ENCODE measurements at regions not wholly inside any gene's neighbourhood (a gene's known extent, or its start where the extent isn't known, plus 50 kb on each side); places are given as distances from the start of the nearest gene placed in this dataset.

GRCh38 chr5:92962752-92963151 is 618.3 kb downstream of the NR2F1-AS1 start:
- Histone ChIP-seq H3K4me1 (no peaks in the 10 kb centered on the region), H3K4me3 (no peak overlapping the region), H3K27ac (no peak overlapping the region), H3K27me3 (no peaks in the 10 kb centered on the region), H3K9me3 (no peaks in the 10 kb centered on the region), H3K36me3 (no peaks in the 10 kb centered on the region)
- TF ChIP-seq POLR2A (IDR thresholded peaks at IDR 0.05) = no peak
- TF ChIP-seq CTCF (IDR thresholded peaks at IDR 0.05) = no peak
- DNase-seq = no peak
- intact Hi-C loops (cut with DNase I) = no loop called here
- ATAC-seq = no peak

GRCh38 chr5:92956886-92957285 is 624.1 kb downstream of the NR2F1-AS1 start:
- intact Hi-C loops (cut with DNase I) = no loop called here
- no peak for DNase-seq
- Histone ChIP-seq H3K4me3 (no peak overlapping the region), H3K9me3 (peaks cover 0 to 16% (median 6%) of the 10 kb centered on the region in 12 donors), H3K36me3 (no peaks in the 10 kb centered on the region), H3K4me1 (no peaks in the 10 kb centered on the region), H3K27ac (no peak overlapping the region), H3K27me3 (no peaks in the 10 kb centered on the region)
- no peak for ATAC-seq
- no peak for TF ChIP-seq POLR2A (IDR thresholded peaks at IDR 0.05)
- TF ChIP-seq CTCF (IDR thresholded peaks at IDR 0.05) = no peak
- 48 to 60% (median 52%) methylated on average over 5 of the region's 5 CpGs for WGBS, 4 donors

GRCh38 chr5:92952243-92952642 is 628.8 kb downstream of the NR2F1-AS1 start:
- Histone ChIP-seq H3K9me3 (peaks cover 0 to 57% (median 21%) of the 10 kb centered on the region in 12 donors), H3K4me3 (no peak overlapping the region), H3K27ac (no peak overlapping the region), H3K4me1 (no peaks in the 10 kb centered on the region), H3K36me3 (no peaks in the 10 kb centered on the region), H3K27me3 (no peaks in the 10 kb centered on the region)
- ATAC-seq (no peak), DNase-seq (no peak)
- intact Hi-C loops (cut with DNase I) = no loop called here
- TF ChIP-seq CTCF (IDR thresholded peaks at IDR 0.05) (no peak), POLR2A (IDR thresholded peaks at IDR 0.05) (no peak)

GRCh38 chr5:92951746-92952145 is 629.3 kb downstream of the NR2F1-AS1 start:
- peaks cover 0 to 57% (median 21%) of the 10 kb centered on the region in 12 donors for H3K9me3 ChIP-seq

More at GRCh38 chr5:92951746-92952145, 629.3 kb downstream of the NR2F1-AS1 start:
- TF ChIP-seq POLR2A (IDR thresholded peaks at IDR 0.05) = no peak
- no peak for TF ChIP-seq CTCF (IDR thresholded peaks at IDR 0.05)
- no peak overlapping the region for H3K27ac ChIP-seq
- no peak overlapping the region for H3K4me3 ChIP-seq
- ATAC-seq = no peak
- no peaks in the 10 kb centered on the region for H3K27me3 ChIP-seq
- no peak for DNase-seq
- no peaks in the 10 kb centered on the region for H3K36me3 ChIP-seq
- H3K4me1 ChIP-seq = no peaks in the 10 kb centered on the region
- intact Hi-C loops (cut with DNase I) = no loop called here

All from heart left ventricle (tissue), 16 donors.